H1 (cell line): ENCODE measurements at regions not wholly inside any gene's neighbourhood (a gene's known extent, or its start where the extent isn't known, plus 50 kb on each side); places are given as distances from the start of the nearest gene placed in this dataset.

Experiments used
- CTCF ChIA-PET: fragments of 300-600 bp; sonication (Branson Sonifier 250); formaldehyde crosslinking; loops from one replicate; lab custom pipeline; 2021; ENCODE audit not compliant: partially characterized antibody; lab: Charles Lee
- POLR2A ChIA-PET: fragments of 300-600 bp; sonication (Branson Sonifier 250); formaldehyde crosslinking; loops from one replicate; lab custom pipeline; 2021; ENCODE audit warnings: inconsistent platforms; ENCODE audit not compliant: partially characterized antibody; lab: Charles Lee
- DNase-seq, 2 experiments: peaks; one replicate each; pipeline versions ENCODE4 v3.0.0 to v3.0.0-alpha.2; 2010 to 2022; ENCODE audit warnings: low spot score in 2 of 2, low read depth in 1 of 2, mixed read lengths in 1 of 2
- FAIRE-seq: peaks from 2 replicates; lab custom pipeline; 2011; peaks lifted over from hg19 to GRCh38; lab: Jason Lieb, UNC
- H2AFZ ChIP-seq: 2 replicates; pipeline ENCODE4 v1.8.1; 2012; ENCODE audit warnings: low read length, inconsistent platforms
- H2AK5ac ChIP-seq: 2 replicates; pipeline ENCODE4 v1.6.1; 2013; ENCODE audit warnings: low read depth, low read length
- H2BK120ac ChIP-seq: replicated peaks from 2 replicates; pipeline ENCODE3; 2013; ENCODE audit warnings: low read depth, low read length, inconsistent platforms
- H2BK12ac ChIP-seq: 2 replicates; pipeline ENCODE4 v1.6.1; 2013; ENCODE audit warnings: low read depth, low read length
- H2BK15ac ChIP-seq: 2 replicates; pipeline ENCODE4 v1.6.1; 2013; ENCODE audit warnings: low read length
- H2BK20ac ChIP-seq: 2 replicates; pipeline ENCODE4 v1.6.1; 2013; ENCODE audit warnings: low read length
- H2BK5ac ChIP-seq: 2 replicates; pipeline ENCODE4 v1.6.1; 2013; ENCODE audit warnings: low read depth, low read length
- H3K14ac ChIP-seq: 2 replicates; pipeline ENCODE4 v1.6.1; 2013; ENCODE audit warnings: inconsistent platforms; ENCODE audit not compliant: insufficient read length
- H3K18ac ChIP-seq: 2 replicates; pipeline ENCODE4 v1.6.1; 2013; ENCODE audit warnings: low read length; ENCODE audit errors: extremely low read depth
- H3K23ac ChIP-seq: 2 replicates; pipeline ENCODE4 v1.6.1; 2013; ENCODE audit warnings: inconsistent platforms; ENCODE audit not compliant: insufficient read length
- H3K23me2 ChIP-seq: 2 replicates; pipeline ENCODE4 v1.6.1; 2013; ENCODE audit warnings: low read depth, low read length
- H3K27ac ChIP-seq: 2 replicates; pipeline ENCODE4 v1.6.1; 2011; ENCODE audit warnings: low read depth, low read length, inconsistent platforms
- H3K27me3 ChIP-seq, 4 experiments: replicated peaks in 1 of 4; 1 replicate in 1 of 4; 2 replicates in 3 of 4; pipeline versions ENCODE4 v1.6.1 to v1.8.1; 2011 to 2013; ENCODE audit warnings: low read length in 3 of 4, mild to moderate bottlenecking in 3 of 4, inconsistent platforms in 2 of 4, mixed read lengths in 2 of 4, moderate library complexity in 1 of 4; ENCODE audit not compliant: control insufficient read depth in 3 of 4, insufficient read depth in 3 of 4; ENCODE audit errors: extremely low read depth in 1 of 4
- H3K36me3 ChIP-seq, 4 experiments: 2 replicates each; pipeline versions ENCODE4 v1.6.1 to v1.8.1; 2011 to 2013; ENCODE audit warnings: mild to moderate bottlenecking in 4 of 4, low read length in 3 of 4, moderate library complexity in 2 of 4, control low read depth in 1 of 4, inconsistent platforms in 1 of 4; ENCODE audit not compliant: insufficient read depth in 4 of 4, control insufficient read depth in 2 of 4
- H3K4ac ChIP-seq: replicated peaks from 2 replicates; pipeline ENCODE3; 2013; ENCODE audit warnings: low read length, low read depth, mixed read lengths, inconsistent platforms; ENCODE audit not compliant: insufficient read length
- H3K4me1 ChIP-seq, 4 experiments: replicated peaks in 1 of 4; 1 replicate in 1 of 4; 2 replicates in 3 of 4; pipeline versions ENCODE4 v1.6.1 to v1.8.1; 2011 to 2013; ENCODE audit warnings: low read length in 3 of 4, inconsistent platforms in 2 of 4, mixed read lengths in 1 of 4; ENCODE audit not compliant: insufficient read depth in 4 of 4, control insufficient read depth in 3 of 4
- H3K4me2 ChIP-seq, 2 experiments: 2 replicates each; pipeline versions ENCODE4 v1.6.1 to v1.8.1; 2011 to 2013; ENCODE audit warnings: low read depth in 2 of 2, low read length in 2 of 2, control low read depth in 1 of 2, inconsistent platforms in 1 of 2, mild to moderate bottlenecking in 1 of 2; ENCODE audit not compliant: insufficient read depth in 1 of 2
- H3K4me3 ChIP-seq, 4 experiments: fragments of 200-600, 300-600 bp in 1 of 4; sonication (generic), shearing (Covaris generic), sonication (Bioruptor Twin) in 1 of 4; 2 replicates each; pipeline versions ENCODE4 v1.5.1 to v1.8.1; 2011 to 2016; ENCODE audit warnings: low read length in 4 of 4, low read depth in 3 of 4, control low read depth in 2 of 4, inconsistent platforms in 2 of 4, mild to moderate bottlenecking in 2 of 4, mixed read lengths in 1 of 4, moderate library complexity in 1 of 4; ENCODE audit not compliant: insufficient read depth in 2 of 4; ENCODE audit errors: extremely low read depth in 1 of 4
- H3K56ac ChIP-seq: replicated peaks from 2 replicates; pipeline ENCODE3; 2013; ENCODE audit warnings: low read depth, mild to moderate bottlenecking, mixed read lengths, low read length, inconsistent platforms; ENCODE audit not compliant: insufficient read length
- H3K79me1 ChIP-seq: 2 replicates; pipeline ENCODE4 v1.6.1; 2013; ENCODE audit warnings: low read depth, low read length, control low read depth
- H3K79me2 ChIP-seq, 2 experiments: 2 replicates each; pipeline versions ENCODE4 v1.6.1 to v1.8.1; 2012 to 2013; ENCODE audit warnings: low read length in 2 of 2, mild to moderate bottlenecking in 2 of 2, inconsistent platforms in 1 of 2; ENCODE audit not compliant: insufficient read depth in 2 of 2, control insufficient read depth in 1 of 2
- H3K9ac ChIP-seq, 4 experiments: replicated peaks in 1 of 4; 1 replicate in 1 of 4; 2 replicates in 3 of 4; pipeline versions ENCODE4 v1.6.1 to v1.8.1; 2011 to 2013; ENCODE audit warnings: low read depth in 3 of 4, low read length in 3 of 4, control low read depth in 2 of 4, mild to moderate bottlenecking in 2 of 4, moderate library complexity in 2 of 4, inconsistent platforms in 1 of 4; ENCODE audit errors: extremely low read depth in 1 of 4
- H3K9me3 ChIP-seq, 2 experiments: 2 replicates each; pipeline versions ENCODE4 v1.6.1 to v1.8.1; 2012 to 2013; ENCODE audit warnings: mild to moderate bottlenecking in 2 of 2, moderate library complexity in 2 of 2, control low read depth in 1 of 2, inconsistent platforms in 1 of 2, low read depth in 1 of 2, low read length in 1 of 2, mixed read lengths in 1 of 2; ENCODE audit not compliant: insufficient read depth in 2 of 2
- H4K20me1 ChIP-seq, 2 experiments: replicated peaks in 1 of 2; 2 replicates each; pipeline versions ENCODE3 to v1.8.1; 2011 to 2013; ENCODE audit warnings: inconsistent platforms in 2 of 2, low read length in 2 of 2, mild to moderate bottlenecking in 1 of 2; ENCODE audit not compliant: insufficient read depth in 2 of 2, control insufficient read depth in 1 of 2
- H4K5ac ChIP-seq: 2 replicates; pipeline ENCODE4 v1.6.1; 2013; ENCODE audit warnings: low read length, low read depth, mixed read lengths, inconsistent platforms; ENCODE audit not compliant: insufficient read length
- H4K8ac ChIP-seq: 2 replicates; pipeline ENCODE4 v1.8.0; 2013; ENCODE audit warnings: mild to moderate bottlenecking, moderate library complexity, low read length, inconsistent platforms; ENCODE audit not compliant: insufficient read depth; ENCODE audit errors: extremely low read depth
- H4K91ac ChIP-seq: replicated peaks from 2 replicates; pipeline ENCODE3; 2013; ENCODE audit warnings: low read length, mixed read lengths, inconsistent platforms; ENCODE audit not compliant: insufficient read length
- ASH2L ChIP-seq: fragments of 200-600, 300-600 bp; sonication (generic); IDR thresholded peaks from one replicate; pipeline ENCODE4 v1.7.1; 2017; ENCODE audit warnings: low read length
- CBX8 ChIP-seq: fragments of 300-800, 300-1000 bp; sonication (generic); IDR thresholded peaks from 2 replicates; pipeline ENCODE4 v1.7.1; 2016; ENCODE audit warnings: low read depth, low read length, borderline replicate concordance
- GABPA ChIP-seq: IDR thresholded peaks from 2 replicates; pipeline ENCODE4 v1.6.1; 2011; ENCODE audit warnings: mild to moderate bottlenecking, low read length, moderate library complexity, borderline replicate concordance; ENCODE audit not compliant: insufficient read depth
- WGBS, 2 experiments: shearing (Covaris generic) in 1 of 2; methylation state at CpG; one replicate each; pipeline versions ENCODE4 v1.1.6 to v1.1.7; 2013 to 2015; ENCODE audit warnings: low lambda C conversion rate in 2 of 2, mixed read lengths in 2 of 2, inconsistent platforms in 1 of 2, low coverage in 1 of 2, missing lambda C conversion rate in 1 of 2; ENCODE audit not compliant: insufficient replicate concordance in 2 of 2, insufficient coverage in 1 of 2, insufficient read length in 1 of 2; ENCODE audit errors: extremely low coverage in 1 of 2, missing lambda C conversion rate in 1 of 2; 5-methylcytosine and 5-hydroxymethylcytosine counted together

- FAIRE-seq (no peak), DNase-seq (no peak)
- H3K23ac ChIP-seq: no peak overlapping the region
- H2BK12ac ChIP-seq: no peak overlapping the region
- H4K91ac ChIP-seq: no peak overlapping the region
- H3K4me3 ChIP-seq: no peak overlapping the region
- no peak overlapping the region for H3K56ac ChIP-seq
- H3K4me2 ChIP-seq: no peak overlapping the region
- no peak overlapping the region for H3K14ac ChIP-seq
- no peak overlapping the region for H2BK20ac ChIP-seq
- no peak overlapping the region for H4K8ac ChIP-seq
- CTCF ChIA-PET: interaction anchor here (1.2 to 2.9 kb wide), 2 partner anchors 10 to 12 kb away, joined by 3 to 9 read pairs; no protein-coding TSS in a partner anchor
- H3K79me1 ChIP-seq: no peaks in the 10 kb centered on the region
- no peak overlapping the region for H2AFZ ChIP-seq
- H3K9ac ChIP-seq: no peak overlapping the region
- no peak overlapping the region for H2BK15ac ChIP-seq
- no peaks in the 10 kb centered on the region for H3K79me2 ChIP-seq
- POLR2A ChIA-PET: no interaction called here
- H3K18ac ChIP-seq: no peak overlapping the region
- no peak overlapping the region for H2BK120ac ChIP-seq
- H3K4me1 ChIP-seq: peaks cover 0 to 4% (median 0%) of the 10 kb centered on the region in 4 experiments; a peak in 2 of 7 replicates
- H2AK5ac ChIP-seq: no peak overlapping the region
- H4K5ac ChIP-seq: no peak overlapping the region
- no peak overlapping the region for H3K4ac ChIP-seq
- no peak overlapping the region for H2BK5ac ChIP-seq
- H3K23me2 ChIP-seq: no peaks in the 10 kb centered on the region
- no peaks in the 10 kb centered on the region for H4K20me1 ChIP-seq
- H3K27me3 ChIP-seq: no peaks in the 10 kb centered on the region
- no peaks in the 10 kb centered on the region for H3K9me3 ChIP-seq
- no peak overlapping the region for H3K27ac ChIP-seq
- no peaks in the 10 kb centered on the region for H3K36me3 ChIP-seq
- 100% methylated on average over 1 of the region's 1 CpG; no CpG with 5 or more reads in 1 of the 2 experiments for WGBS, 2 experiments
- TF ChIP-seq GABPA (no peak), CBX8 (no peak), ASH2L (no peak)
Measured at GRCh38 chr9:17996728-17997127, 417.9 kb downstream of the SH3GL2 start.
